Endothelial cell of umbilical vein (primary cell): ENCODE measurements at regions not wholly inside any gene's neighbourhood (a gene's known extent, or its start where the extent isn't known, plus 50 kb on each side); places are given as distances from the start of the nearest gene placed in this dataset.

ENCODE experiments used
- EZH2 ChIP-seq: IDR thresholded peaks from 2 replicates; pipeline ENCODE4 v1.6.1; 2012; ENCODE audit warnings: borderline replicate concordance, low read depth, mild to moderate bottlenecking, moderate library complexity, low read length, inconsistent platforms; ENCODE audit not compliant: severe bottlenecking
- FOS ChIP-seq: IDR thresholded peaks from 2 replicates; pipeline ENCODE4 v1.6.1; 2011; ENCODE audit warnings: mild to moderate bottlenecking, low read length, moderate library complexity, borderline replicate concordance; ENCODE audit not compliant: insufficient read depth
- GATA2 ChIP-seq: IDR thresholded peaks from 2 replicates; pipeline ENCODE4 v1.7.0; 2011; ENCODE audit warnings: low read depth, mild to moderate bottlenecking, moderate library complexity, mixed read lengths, low read length; ENCODE audit not compliant: insufficient read length, insufficient read depth
- JUN ChIP-seq: IDR thresholded peaks from 2 replicates; pipeline ENCODE4 v1.6.1; 2011; ENCODE audit warnings: borderline replicate concordance, low read depth; ENCODE audit not compliant: insufficient read length, insufficient read depth
- POLR2A ChIP-seq: IDR thresholded peaks from 2 replicates; pipeline ENCODE4 v1.6.1; 2012; ENCODE audit warnings: low read depth, mild to moderate bottlenecking, control low read depth, low read length
- POLR2AphosphoS5 ChIP-seq: IDR thresholded peaks from 2 replicates; pipeline ENCODE4 v1.6.1; 2012; ENCODE audit warnings: low read depth, mild to moderate bottlenecking, control low read depth, low read length, moderate library complexity; ENCODE audit not compliant: insufficient read depth
- TF ChIP-seq, protein P1 (sequence below), 2 donors: IDR thresholded peaks; 1 replicate in 1 of 2; 2 replicates in 1 of 2; pipeline ENCODE4 v1.5.1; 2011; ENCODE audit warnings: low read length in 2 of 2, mild to moderate bottlenecking in 2 of 2, moderate library complexity in 2 of 2, control low read depth in 1 of 2, inconsistent platforms in 1 of 2, low read depth in 1 of 2; ENCODE audit not compliant: insufficient read depth in 1 of 2; ENCODE audit errors: extremely low read depth in 1 of 2

DNA sequence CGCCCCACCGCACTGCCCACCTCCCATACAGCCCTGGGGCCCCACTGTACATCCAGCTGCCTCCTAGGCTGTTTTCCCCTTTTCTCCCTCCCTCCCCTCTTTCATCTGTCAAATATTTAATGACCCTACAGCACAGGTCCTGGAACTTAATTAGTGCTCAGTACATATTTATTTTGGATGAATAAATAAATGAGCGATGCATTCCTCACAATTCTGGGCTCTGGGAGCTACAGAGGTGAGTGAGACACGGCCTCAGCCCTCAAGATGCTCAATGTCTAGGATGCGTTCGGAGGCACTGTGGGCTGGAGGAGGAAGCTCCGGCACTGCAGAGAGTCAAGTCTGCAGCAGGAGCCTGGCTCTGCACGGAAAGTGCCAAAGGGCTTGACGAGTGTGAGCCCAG lies 175.0 kb downstream of the FAM43A start:
- TF ChIP-seq POLR2AphosphoS5 (no peak), JUN (no peak), POLR2A (no peak), EZH2 (no peak), GATA2 (no peak), FOS (no peak)
- TF ChIP-seq, protein P1, sequence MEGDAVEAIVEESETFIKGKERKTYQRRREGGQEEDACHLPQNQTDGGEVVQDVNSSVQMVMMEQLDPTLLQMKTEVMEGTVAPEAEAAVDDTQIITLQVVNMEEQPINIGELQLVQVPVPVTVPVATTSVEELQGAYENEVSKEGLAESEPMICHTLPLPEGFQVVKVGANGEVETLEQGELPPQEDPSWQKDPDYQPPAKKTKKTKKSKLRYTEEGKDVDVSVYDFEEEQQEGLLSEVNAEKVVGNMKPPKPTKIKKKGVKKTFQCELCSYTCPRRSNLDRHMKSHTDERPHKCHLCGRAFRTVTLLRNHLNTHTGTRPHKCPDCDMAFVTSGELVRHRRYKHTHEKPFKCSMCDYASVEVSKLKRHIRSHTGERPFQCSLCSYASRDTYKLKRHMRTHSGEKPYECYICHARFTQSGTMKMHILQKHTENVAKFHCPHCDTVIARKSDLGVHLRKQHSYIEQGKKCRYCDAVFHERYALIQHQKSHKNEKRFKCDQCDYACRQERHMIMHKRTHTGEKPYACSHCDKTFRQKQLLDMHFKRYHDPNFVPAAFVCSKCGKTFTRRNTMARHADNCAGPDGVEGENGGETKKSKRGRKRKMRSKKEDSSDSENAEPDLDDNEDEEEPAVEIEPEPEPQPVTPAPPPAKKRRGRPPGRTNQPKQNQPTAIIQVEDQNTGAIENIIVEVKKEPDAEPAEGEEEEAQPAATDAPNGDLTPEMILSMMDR (IDR thresholded peaks at IDR 0.05; ENCODE audit: extremely low read depth in 1 of 2, insufficient read depth in 1 of 2, low read depth in 1 of 2, low read length in 2 of 2), result no peak
